HG03139 (cell line): ENCODE measurements at regions not wholly inside any gene's neighbourhood (a gene's known extent, or its start where the extent isn't known, plus 50 kb on each side); places are given as distances from the start of the nearest gene placed in this dataset.

Experiments used
- ATAC-seq: cut with Tn5 transposase; IDR thresholded peaks from one replicate; pipeline ENCODE4 v1.9.1; 2021; ENCODE audit not compliant: unreplicated experiment

GRCh38 chr10:31720546-31720945 lies 208.1 kb downstream of the ARHGAP12 start:
- ATAC-seq: no peak

GRCh38 chr10:31709476-31709875 lies 219.2 kb downstream of the ARHGAP12 start:
- no peak for ATAC-seq

- ATAC-seq: no peak
These were observed 219.6 kb downstream of the ARHGAP12 start for GRCh38 chr10:31709028-31709427.

- no peak for ATAC-seq
These were observed 220.2 kb downstream of the ARHGAP12 start for GRCh38 chr10:31708474-31708873.

GRCh38 chr10:31708046-31708445 lies 220.6 kb downstream of the ARHGAP12 start:
- no peak for ATAC-seq

GRCh38 chr10:31707093-31708039 lies 221.3 kb downstream of the ARHGAP12 start:
- peak; percentile 81 for ATAC-seq

GRCh38 chr10:31706464-31707092 lies 222.1 kb downstream of the ARHGAP12 start:
- no peak for ATAC-seq

- no peak for ATAC-seq
These were observed 223.5 kb downstream of the ARHGAP12 start for GRCh38 chr10:31705136-31705535.

GRCh38 chr10:31704195-31704594 lies 224.4 kb downstream of the ARHGAP12 start:
- ATAC-seq: no peak

- ATAC-seq: no peak
These were observed 225.7 kb downstream of the ARHGAP12 start for GRCh38 chr10:31702954-31703353.

- no peak for ATAC-seq
These were observed 226.6 kb downstream of the ARHGAP12 start for GRCh38 chr10:31702005-31702404.

- ATAC-seq: no peak
These were observed 227.1 kb downstream of the ARHGAP12 start for GRCh38 chr10:31701546-31701945.

- ATAC-seq: no peak
These were observed 228.4 kb downstream of the ARHGAP12 start for GRCh38 chr10:31700181-31700611.

GRCh38 chr10:31698181-31698830 lies 230.3 kb downstream of the ARHGAP12 start:
- no peak for ATAC-seq

- ATAC-seq: no peak
These were observed 231.1 kb downstream of the ARHGAP12 start for GRCh38 chr10:31697271-31698180.

GRCh38 chr10:31694929-31695837 lies 233.4 kb downstream of the ARHGAP12 start:
- no peak for ATAC-seq

- ATAC-seq: no peak
These were observed 234.4 kb downstream of the ARHGAP12 start for GRCh38 chr10:31694126-31694685.

- no peak for ATAC-seq
These were observed 235.1 kb downstream of the ARHGAP12 start for GRCh38 chr10:31693491-31693890.

- no peak for ATAC-seq
These were observed 239.4 kb downstream of the ARHGAP12 start for GRCh38 chr10:31689233-31689632.
